Glutamatergic neuron (in vitro differentiated cells): ENCODE measurements at regions not wholly inside any gene's neighbourhood (a gene's known extent, or its start where the extent isn't known, plus 50 kb on each side); places are given as distances from the start of the nearest gene placed in this dataset.

ENCODE experiments used
- DNase-seq: peaks from one replicate; pipeline ENCODE4 v3.0.0; 2022
- H3K27ac Mint-ChIP-seq: one replicate; pipeline ENCODE4 v1.8.0; 2020; ENCODE audit warnings: mild to moderate bottlenecking, mixed read lengths, inconsistent platforms; ENCODE audit not compliant: unreplicated experiment
- H3K27me3 Mint-ChIP-seq: one replicate; pipeline ENCODE4 v1.8.0; 2020; ENCODE audit warnings: mild to moderate bottlenecking, moderate library complexity, mixed read lengths, inconsistent platforms; ENCODE audit not compliant: unreplicated experiment
- H3K36me3 Mint-ChIP-seq: one replicate; pipeline ENCODE4 v1.8.0; 2020; ENCODE audit warnings: mild to moderate bottlenecking, mixed read lengths, inconsistent platforms; ENCODE audit not compliant: unreplicated experiment
- H3K4me1 Mint-ChIP-seq: one replicate; pipeline ENCODE4 v1.8.0; 2020; ENCODE audit warnings: mild to moderate bottlenecking, low read depth, mixed read lengths, inconsistent platforms; ENCODE audit not compliant: unreplicated experiment
- H3K4me3 Mint-ChIP-seq: one replicate; pipeline ENCODE4 v1.8.0; 2020; ENCODE audit warnings: mild to moderate bottlenecking, mixed read lengths, inconsistent platforms; ENCODE audit not compliant: unreplicated experiment
- H3K9me3 Mint-ChIP-seq: one replicate; pipeline ENCODE4 v1.8.0; 2020; ENCODE audit warnings: mild to moderate bottlenecking, moderate library complexity, mixed read lengths, inconsistent platforms; ENCODE audit not compliant: unreplicated experiment
- TF ChIP-seq, protein P1 (sequence below): fragments of 200-600 bp; sonication (generic); IDR thresholded peaks from one replicate; pipeline ENCODE4 v1.5.0; 2021; ENCODE audit not compliant: partially characterized antibody, unreplicated experiment

DNA sequence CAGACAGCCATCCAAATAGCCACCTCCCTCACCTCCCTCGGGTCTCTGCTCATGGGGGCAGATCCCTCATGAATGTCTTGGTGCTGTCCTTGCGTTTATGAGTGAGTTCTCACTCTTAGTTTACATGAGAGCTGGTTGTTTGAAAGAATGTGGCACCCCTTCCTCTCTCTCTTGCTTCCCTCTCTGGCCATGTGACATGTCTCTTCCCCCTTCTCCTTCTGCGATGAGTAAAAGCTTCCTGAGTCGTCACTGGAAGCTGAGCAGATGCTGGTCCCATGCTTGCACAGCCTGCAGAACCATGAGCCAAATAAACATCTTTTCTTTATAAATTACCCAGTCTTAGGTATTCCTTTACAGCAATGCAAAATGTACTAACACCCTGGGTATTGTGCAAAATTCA, 208.7 kb downstream of the LACC1 start:
- TF ChIP-seq, protein P1, sequence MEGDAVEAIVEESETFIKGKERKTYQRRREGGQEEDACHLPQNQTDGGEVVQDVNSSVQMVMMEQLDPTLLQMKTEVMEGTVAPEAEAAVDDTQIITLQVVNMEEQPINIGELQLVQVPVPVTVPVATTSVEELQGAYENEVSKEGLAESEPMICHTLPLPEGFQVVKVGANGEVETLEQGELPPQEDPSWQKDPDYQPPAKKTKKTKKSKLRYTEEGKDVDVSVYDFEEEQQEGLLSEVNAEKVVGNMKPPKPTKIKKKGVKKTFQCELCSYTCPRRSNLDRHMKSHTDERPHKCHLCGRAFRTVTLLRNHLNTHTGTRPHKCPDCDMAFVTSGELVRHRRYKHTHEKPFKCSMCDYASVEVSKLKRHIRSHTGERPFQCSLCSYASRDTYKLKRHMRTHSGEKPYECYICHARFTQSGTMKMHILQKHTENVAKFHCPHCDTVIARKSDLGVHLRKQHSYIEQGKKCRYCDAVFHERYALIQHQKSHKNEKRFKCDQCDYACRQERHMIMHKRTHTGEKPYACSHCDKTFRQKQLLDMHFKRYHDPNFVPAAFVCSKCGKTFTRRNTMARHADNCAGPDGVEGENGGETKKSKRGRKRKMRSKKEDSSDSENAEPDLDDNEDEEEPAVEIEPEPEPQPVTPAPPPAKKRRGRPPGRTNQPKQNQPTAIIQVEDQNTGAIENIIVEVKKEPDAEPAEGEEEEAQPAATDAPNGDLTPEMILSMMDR, result no peak

GRCh38 chr13:44088991-44089413, 209.3 kb downstream of the LACC1 start:
- H3K27me3 Mint-ChIP-seq, result no peaks in the 10 kb centered on the region
- H3K36me3 Mint-ChIP-seq, result peaks cover 16% of the 10 kb centered on the region
- H3K4me1 Mint-ChIP-seq, result no peaks in the 10 kb centered on the region
- TF ChIP-seq, protein P1, result no peak
- no peak overlapping the region for H3K27ac Mint-ChIP-seq
- H3K4me3 Mint-ChIP-seq, result no peak overlapping the region
- no peaks in the 10 kb centered on the region for H3K9me3 Mint-ChIP-seq
- no peak for DNase-seq

More for the DNA sequence above, 208.7 kb downstream of the LACC1 start:
- Mint-ChIP-seq H3K9me3 (no peaks in the 10 kb centered on the region), H3K36me3 (peaks cover 16% of the 10 kb centered on the region), H3K4me3 (no peak overlapping the region), H3K27me3 (no peaks in the 10 kb centered on the region), H3K27ac (no peak overlapping the region), H3K4me1 (no peaks in the 10 kb centered on the region)
- DNase-seq, result no peak

DNA sequence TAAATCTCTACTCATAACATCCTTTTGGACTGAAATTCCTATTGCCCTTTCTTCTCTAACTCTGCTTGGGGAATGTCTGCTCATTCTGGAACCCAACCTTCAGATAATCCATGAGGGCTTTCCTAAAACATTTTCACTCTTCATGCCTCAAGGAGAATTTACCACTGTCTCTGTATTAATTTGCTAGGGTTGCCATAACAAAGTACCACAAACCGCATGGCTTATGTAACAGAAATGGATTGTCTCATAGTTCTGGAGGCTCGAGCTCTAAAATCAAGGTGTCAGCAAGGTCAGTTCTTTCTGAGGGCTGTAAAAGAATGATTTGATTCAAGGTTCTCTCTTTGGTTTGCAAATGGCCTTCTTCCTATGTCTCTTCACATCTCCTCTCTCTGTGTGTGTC, 209.7 kb downstream of the LACC1 start:
- no peaks in the 10 kb centered on the region for H3K4me1 Mint-ChIP-seq
- H3K36me3 Mint-ChIP-seq, result peaks cover 16% of the 10 kb centered on the region
- no peaks in the 10 kb centered on the region for H3K9me3 Mint-ChIP-seq
- no peak overlapping the region for H3K27ac Mint-ChIP-seq
- no peak overlapping the region for H3K4me3 Mint-ChIP-seq
- no peak for DNase-seq
- H3K27me3 Mint-ChIP-seq, result no peaks in the 10 kb centered on the region
- TF ChIP-seq, protein P1, result no peak

- no peaks in the 10 kb centered on the region for H3K9me3 Mint-ChIP-seq
- H3K27ac Mint-ChIP-seq, result no peak overlapping the region
- no peaks in the 10 kb centered on the region for H3K4me1 Mint-ChIP-seq
- H3K27me3 Mint-ChIP-seq, result no peaks in the 10 kb centered on the region
- no peak for DNase-seq
- no peak overlapping the region for H3K4me3 Mint-ChIP-seq
- TF ChIP-seq, protein P1, result no peak
- peaks cover 16% of the 10 kb centered on the region for H3K36me3 Mint-ChIP-seq
Observed at GRCh38 chr13:44092078-44092970, 212.6 kb downstream of the LACC1 start.
